MM.1S (cell line): ENCODE measurements at regions not wholly inside any gene's neighbourhood (a gene's known extent, or its start where the extent isn't known, plus 50 kb on each side); places are given as distances from the start of the nearest gene placed in this dataset.
"Not testable (repeated sequence)": the region's sequence is repeated elsewhere in the genome, so short reads cannot be mapped to it uniquely, and the experiment has no call there.

ENCODE experiments used
- DNase-seq: peaks from one replicate; pipeline ENCODE4 v3.0.0-alpha.2; 2015
- H2AFZ ChIP-seq: fragments of 300-600 bp; sonication (generic); 2 replicates; pipeline ENCODE4 v1.6.0; 2016; ENCODE audit warnings: antibody characterized with exemption, low read length
- H3F3A ChIP-seq: fragments of 300-600 bp; sonication (generic); 2 replicates; pipeline ENCODE4 v1.6.1; 2016; ENCODE audit warnings: mild to moderate bottlenecking, antibody characterized with exemption, low read length, moderate library complexity, mixed read lengths; ENCODE audit not compliant: insufficient read depth
- H3K27ac ChIP-seq: fragments of 300-600 bp; sonication (generic); 2 replicates; pipeline ENCODE4 v1.5.1; 2016; ENCODE audit warnings: mild to moderate bottlenecking, low read length
- H3K27me3 ChIP-seq: fragments of 300-600 bp; sonication (generic); replicated peaks from 2 replicates; pipeline ENCODE4 v1.6.0; 2016; ENCODE audit warnings: low read length; ENCODE audit not compliant: insufficient read depth
- H3K36me3 ChIP-seq: fragments of 300-600 bp; sonication (generic); replicated peaks from 2 replicates; pipeline ENCODE4 v1.6.1; 2016; ENCODE audit warnings: mild to moderate bottlenecking, low read length, mixed read lengths; ENCODE audit not compliant: insufficient read depth
- H3K4me1 ChIP-seq: fragments of 300-600 bp; sonication (generic); 2 replicates; pipeline ENCODE4 v1.6.1; 2016; ENCODE audit warnings: low read length, mixed read lengths
- H3K4me2 ChIP-seq: fragments of 300-600 bp; sonication (generic); 2 replicates; pipeline ENCODE4 v1.6.0; 2016; ENCODE audit warnings: low read depth, low read length
- H3K4me3 ChIP-seq: fragments of 300-600 bp; sonication (generic); 2 replicates; pipeline ENCODE4 v1.5.1; 2016; ENCODE audit warnings: low read length, mixed read lengths
- H3K79me2 ChIP-seq: fragments of 300-600 bp; sonication (generic); 2 replicates; pipeline ENCODE4 v1.6.1; 2016; ENCODE audit warnings: mixed run types, low read length, mixed read lengths
- H3K9ac ChIP-seq: fragments of 300-600 bp; sonication (generic); 2 replicates; pipeline ENCODE4 v1.6.1; 2016; ENCODE audit warnings: low read length, mixed read lengths
- H3K9me2 ChIP-seq: fragments of 300-600 bp; sonication (generic); replicated peaks from 2 replicates; pipeline ENCODE4 v1.6.1; 2016; ENCODE audit warnings: mild to moderate bottlenecking, low read length, mixed read lengths; ENCODE audit not compliant: insufficient read depth
- H3K9me3 ChIP-seq: fragments of 300-600 bp; sonication (generic); replicated peaks from 2 replicates; pipeline ENCODE4 v1.6.1; 2016; ENCODE audit warnings: mild to moderate bottlenecking, low read length, mixed read lengths; ENCODE audit not compliant: insufficient read depth
- H4K20me1 ChIP-seq: fragments of 300-600 bp; sonication (generic); 2 replicates; pipeline ENCODE4 v1.6.1; 2016; ENCODE audit warnings: mild to moderate bottlenecking, low read length, moderate library complexity, mixed read lengths; ENCODE audit not compliant: insufficient read depth
- EZH2 ChIP-seq: fragments of 300-600 bp; sonication (generic); optimal IDR thresholded peaks from 2 replicates; pipeline ENCODE3; 2017; ENCODE audit warnings: low read depth, mild to moderate bottlenecking, antibody characterized with exemption, low read length, mixed read lengths
- EZH2phosphoT487 ChIP-seq: fragments of 300-600 bp; sonication (generic); IDR thresholded peaks from 2 replicates; pipeline ENCODE4 v1.6.1; 2018; ENCODE audit warnings: antibody characterized with exemption, low read length
- TF ChIP-seq, protein P1 (sequence below): fragments of 300-600 bp; sonication (generic); IDR thresholded peaks from 2 replicates; pipeline ENCODE4 v1.5.1; 2016; ENCODE audit warnings: antibody characterized with exemption, low read length, mixed read lengths

DNA sequence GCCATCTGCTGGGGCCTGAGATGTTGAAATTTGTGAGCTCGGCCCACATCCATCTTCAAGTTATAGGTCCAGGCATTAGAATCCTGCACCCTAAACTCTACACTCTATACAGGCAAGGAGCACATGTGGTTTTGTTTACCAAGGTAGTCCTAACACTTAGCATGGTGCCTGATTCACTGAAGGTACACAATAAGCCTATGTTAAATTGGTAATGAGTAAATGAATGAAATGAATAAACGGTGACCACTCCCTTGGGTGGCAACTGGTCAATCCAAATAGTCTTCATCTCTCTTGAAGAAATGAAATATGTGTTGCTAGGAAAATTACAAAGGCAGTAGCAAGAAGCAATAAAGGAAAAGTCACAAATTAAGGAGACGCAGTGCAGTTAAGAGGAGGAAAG is 359.3 kb upstream of the UBE2E2 start:
- no peak overlapping the region for H3K4me2 ChIP-seq
- no peaks in the 10 kb centered on the region for H3F3A ChIP-seq
- no peaks in the 10 kb centered on the region for H3K4me1 ChIP-seq
- no peak overlapping the region for H3K4me3 ChIP-seq
- no peaks in the 10 kb centered on the region for H3K27me3 ChIP-seq
- no peak overlapping the region for H3K9ac ChIP-seq
- no peaks in the 10 kb centered on the region for H3K9me3 ChIP-seq
- no peak for TF ChIP-seq EZH2phosphoT487
- no peaks in the 10 kb centered on the region for H3K79me2 ChIP-seq
- H3K27ac ChIP-seq: no peak overlapping the region
- H4K20me1 ChIP-seq: no peaks in the 10 kb centered on the region
- no peak for DNase-seq
- H3K36me3 ChIP-seq: no peaks in the 10 kb centered on the region
- H3K9me2 ChIP-seq: no peaks in the 10 kb centered on the region
- H2AFZ ChIP-seq: no peak overlapping the region

GRCh38 chr3:22846566-22846965 is 356.6 kb upstream of the UBE2E2 start:
- Histone ChIP-seq H2AFZ (no peak overlapping the region), H3K9me2 (no peaks in the 10 kb centered on the region), H3K4me3 (no peak overlapping the region), H3K9me3 (no peaks in the 10 kb centered on the region), H3F3A (no peaks in the 10 kb centered on the region), H3K9ac (no peak overlapping the region), H3K36me3 (no peaks in the 10 kb centered on the region), H3K79me2 (no peaks in the 10 kb centered on the region), H3K27ac (no peak overlapping the region), H3K27me3 (no peaks in the 10 kb centered on the region), H4K20me1 (no peaks in the 10 kb centered on the region), H3K4me2 (no peak overlapping the region), H3K4me1 (no peaks in the 10 kb centered on the region)
- TF ChIP-seq, protein P1, sequence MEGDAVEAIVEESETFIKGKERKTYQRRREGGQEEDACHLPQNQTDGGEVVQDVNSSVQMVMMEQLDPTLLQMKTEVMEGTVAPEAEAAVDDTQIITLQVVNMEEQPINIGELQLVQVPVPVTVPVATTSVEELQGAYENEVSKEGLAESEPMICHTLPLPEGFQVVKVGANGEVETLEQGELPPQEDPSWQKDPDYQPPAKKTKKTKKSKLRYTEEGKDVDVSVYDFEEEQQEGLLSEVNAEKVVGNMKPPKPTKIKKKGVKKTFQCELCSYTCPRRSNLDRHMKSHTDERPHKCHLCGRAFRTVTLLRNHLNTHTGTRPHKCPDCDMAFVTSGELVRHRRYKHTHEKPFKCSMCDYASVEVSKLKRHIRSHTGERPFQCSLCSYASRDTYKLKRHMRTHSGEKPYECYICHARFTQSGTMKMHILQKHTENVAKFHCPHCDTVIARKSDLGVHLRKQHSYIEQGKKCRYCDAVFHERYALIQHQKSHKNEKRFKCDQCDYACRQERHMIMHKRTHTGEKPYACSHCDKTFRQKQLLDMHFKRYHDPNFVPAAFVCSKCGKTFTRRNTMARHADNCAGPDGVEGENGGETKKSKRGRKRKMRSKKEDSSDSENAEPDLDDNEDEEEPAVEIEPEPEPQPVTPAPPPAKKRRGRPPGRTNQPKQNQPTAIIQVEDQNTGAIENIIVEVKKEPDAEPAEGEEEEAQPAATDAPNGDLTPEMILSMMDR: no peak
- TF ChIP-seq EZH2: no peak
- TF ChIP-seq EZH2phosphoT487: no peak
- no peak for DNase-seq

- not testable (repeated sequence) for H3K27ac ChIP-seq, H3K9ac ChIP-seq, H2AFZ ChIP-seq, DNase-seq, H3K9me2 ChIP-seq, H3K36me3 ChIP-seq, H3F3A ChIP-seq, H3K4me3 ChIP-seq, H3K27me3 ChIP-seq, H3K4me2 ChIP-seq, H3K4me1 ChIP-seq, H3K79me2 ChIP-seq, H3K9me3 ChIP-seq, H4K20me1 ChIP-seq
Observed at GRCh38 chr3:22849583-22849982, 353.5 kb upstream of the UBE2E2 start.

DNA sequence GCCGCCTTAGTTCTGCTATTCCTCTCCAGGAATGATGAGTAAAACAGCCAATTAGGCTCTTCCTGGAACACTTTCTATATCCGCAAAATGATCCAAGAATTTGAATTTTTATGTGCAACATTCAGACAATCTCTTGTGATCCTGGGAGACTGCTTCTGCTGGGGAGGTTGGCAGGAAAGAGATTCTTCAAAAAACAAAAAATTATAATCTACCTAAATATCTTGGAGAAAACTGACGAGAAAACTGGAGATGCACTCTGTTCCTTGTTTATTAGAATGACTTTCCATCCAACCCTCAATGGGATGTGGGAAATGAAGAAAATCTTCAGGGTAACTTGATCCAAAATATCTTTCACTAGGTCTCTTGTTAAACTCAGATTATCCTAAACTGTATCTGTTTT is 346.3 kb upstream of the UBE2E2 start:
- H3K4me2 ChIP-seq: no peak overlapping the region
- H3K9me2 ChIP-seq: no peaks in the 10 kb centered on the region
- H4K20me1 ChIP-seq: no peaks in the 10 kb centered on the region
- no peak for TF ChIP-seq EZH2phosphoT487
- no peak for TF ChIP-seq EZH2
- TF ChIP-seq, protein P1: no peak
- H3K36me3 ChIP-seq: no peaks in the 10 kb centered on the region
- no peak overlapping the region for H3K9ac ChIP-seq
- H3K27ac ChIP-seq: no peak overlapping the region
- H3K9me3 ChIP-seq: no peaks in the 10 kb centered on the region
- no peak overlapping the region for H2AFZ ChIP-seq
- H3K27me3 ChIP-seq: no peaks in the 10 kb centered on the region
- no peaks in the 10 kb centered on the region for H3K4me1 ChIP-seq
- H3K4me3 ChIP-seq: no peak overlapping the region
- no peak for DNase-seq
- H3F3A ChIP-seq: no peaks in the 10 kb centered on the region
- H3K79me2 ChIP-seq: no peaks in the 10 kb centered on the region
